SU-DHL-6 (cell line): ENCODE measurements at regions not wholly inside any gene's neighbourhood (a gene's known extent, or its start where the extent isn't known, plus 50 kb on each side); places are given as distances from the start of the nearest gene placed in this dataset.

Experiments used
- EZH2phosphoT487 ChIP-seq: fragments of 200-600 bp; sonication (generic), shearing (Covaris generic); conservative IDR thresholded peaks from 2 replicates; pipeline ENCODE4 v1.6.1; 2018; ENCODE audit warnings: mild to moderate bottlenecking, antibody characterized with exemption, low read length, moderate library complexity, mixed read lengths
- TF ChIP-seq, protein P1 (sequence below): fragments of 200-600 bp; sonication (generic); IDR thresholded peaks from one replicate; pipeline ENCODE4 v1.5.1; 2017; ENCODE audit warnings: antibody characterized with exemption, mild to moderate bottlenecking, low read length, moderate library complexity; ENCODE audit not compliant: insufficient read depth, poor library complexity, severe bottlenecking

- TF ChIP-seq, protein P1, sequence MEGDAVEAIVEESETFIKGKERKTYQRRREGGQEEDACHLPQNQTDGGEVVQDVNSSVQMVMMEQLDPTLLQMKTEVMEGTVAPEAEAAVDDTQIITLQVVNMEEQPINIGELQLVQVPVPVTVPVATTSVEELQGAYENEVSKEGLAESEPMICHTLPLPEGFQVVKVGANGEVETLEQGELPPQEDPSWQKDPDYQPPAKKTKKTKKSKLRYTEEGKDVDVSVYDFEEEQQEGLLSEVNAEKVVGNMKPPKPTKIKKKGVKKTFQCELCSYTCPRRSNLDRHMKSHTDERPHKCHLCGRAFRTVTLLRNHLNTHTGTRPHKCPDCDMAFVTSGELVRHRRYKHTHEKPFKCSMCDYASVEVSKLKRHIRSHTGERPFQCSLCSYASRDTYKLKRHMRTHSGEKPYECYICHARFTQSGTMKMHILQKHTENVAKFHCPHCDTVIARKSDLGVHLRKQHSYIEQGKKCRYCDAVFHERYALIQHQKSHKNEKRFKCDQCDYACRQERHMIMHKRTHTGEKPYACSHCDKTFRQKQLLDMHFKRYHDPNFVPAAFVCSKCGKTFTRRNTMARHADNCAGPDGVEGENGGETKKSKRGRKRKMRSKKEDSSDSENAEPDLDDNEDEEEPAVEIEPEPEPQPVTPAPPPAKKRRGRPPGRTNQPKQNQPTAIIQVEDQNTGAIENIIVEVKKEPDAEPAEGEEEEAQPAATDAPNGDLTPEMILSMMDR = no peak
- no peak for TF ChIP-seq EZH2phosphoT487
Measured at GRCh38 chr5:85769347-85769746, 848.4 kb upstream of the COX7C start.
